ENCODE measurements at regions not wholly inside any gene's neighbourhood (a gene's known extent, or its start where the extent isn't known, plus 50 kb on each side); places are given as distances from the start of the nearest gene placed in this dataset.

DNA sequence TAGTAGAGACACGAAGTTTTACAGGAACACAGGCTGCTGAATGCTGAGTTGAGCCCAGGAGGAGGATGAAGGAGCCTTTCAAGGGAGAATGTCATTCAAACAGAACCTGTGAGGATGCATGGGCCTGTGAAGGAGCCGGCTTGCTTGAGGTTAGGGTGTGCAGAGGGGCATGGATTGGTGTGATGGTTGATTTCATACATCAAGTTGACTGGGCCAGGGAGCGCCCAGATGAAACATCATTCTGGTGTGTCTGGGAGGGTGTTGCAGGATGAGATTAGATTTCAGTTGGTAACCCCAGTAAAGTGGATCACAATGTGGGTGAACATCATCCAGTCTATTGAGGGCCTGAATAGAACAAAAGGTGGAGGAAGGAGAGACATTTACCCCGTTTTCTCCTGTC, 243.6 kb downstream of the EDEM1 start:
- no peak for TF ChIP-seq CSDC2 (CRISPR knock-in tag; IDR thresholded peaks at IDR 0.05)
- no peak for TF ChIP-seq CREB5 (CRISPR knock-in tag; IDR thresholded peaks at IDR 0.05; ENCODE audit: low read depth)
- TF ChIP-seq ZFP3 (CRISPR knock-in tag; IDR thresholded peaks at IDR 0.05), result no peak
- TF ChIP-seq ZFP30 (CRISPR knock-in tag; IDR thresholded peaks at IDR 0.05), result no peak
- no peak for TF ChIP-seq ISL1 (CRISPR knock-in tag; IDR thresholded peaks at IDR 0.05)
- no peak for TF ChIP-seq POU6F1 (CRISPR knock-in tag; IDR thresholded peaks at IDR 0.05; ENCODE audit: borderline replicate concordance, low read depth)
- no peak for TF ChIP-seq ZNF565 (CRISPR knock-in tag; conservative IDR thresholded peaks at IDR 0.05; ENCODE audit: low read depth)
- TF ChIP-seq RARB (CRISPR knock-in tag; IDR thresholded peaks at IDR 0.05), result no peak
- TF ChIP-seq OSR1 (CRISPR knock-in tag; IDR thresholded peaks at IDR 0.05), result no peak
- TF ChIP-seq SNAI2 (CRISPR knock-in tag; IDR thresholded peaks at IDR 0.05), result no peak
- no peak for TF ChIP-seq TSHZ2 (CRISPR knock-in tag; IDR thresholded peaks at IDR 0.05)
- TF ChIP-seq, protein P1, sequence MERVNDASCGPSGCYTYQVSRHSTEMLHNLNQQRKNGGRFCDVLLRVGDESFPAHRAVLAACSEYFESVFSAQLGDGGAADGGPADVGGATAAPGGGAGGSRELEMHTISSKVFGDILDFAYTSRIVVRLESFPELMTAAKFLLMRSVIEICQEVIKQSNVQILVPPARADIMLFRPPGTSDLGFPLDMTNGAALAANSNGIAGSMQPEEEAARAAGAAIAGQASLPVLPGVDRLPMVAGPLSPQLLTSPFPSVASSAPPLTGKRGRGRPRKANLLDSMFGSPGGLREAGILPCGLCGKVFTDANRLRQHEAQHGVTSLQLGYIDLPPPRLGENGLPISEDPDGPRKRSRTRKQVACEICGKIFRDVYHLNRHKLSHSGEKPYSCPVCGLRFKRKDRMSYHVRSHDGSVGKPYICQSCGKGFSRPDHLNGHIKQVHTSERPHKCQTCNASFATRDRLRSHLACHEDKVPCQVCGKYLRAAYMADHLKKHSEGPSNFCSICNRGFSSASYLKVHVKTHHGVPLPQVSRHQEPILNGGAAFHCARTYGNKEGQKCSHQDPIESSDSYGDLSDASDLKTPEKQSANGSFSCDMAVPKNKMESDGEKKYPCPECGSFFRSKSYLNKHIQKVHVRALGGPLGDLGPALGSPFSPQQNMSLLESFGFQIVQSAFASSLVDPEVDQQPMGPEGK (CRISPR knock-in tag; IDR thresholded peaks at IDR 0.05; ENCODE audit: borderline replicate concordance), result no peak
- TF ChIP-seq ZC3H10 (CRISPR knock-in tag; IDR thresholded peaks at IDR 0.05), result no peak
- no peak for TF ChIP-seq GLIS3 (CRISPR knock-in tag; IDR thresholded peaks at IDR 0.05)
- no peak for TF ChIP-seq ESRRG (CRISPR knock-in tag; IDR thresholded peaks at IDR 0.05)
- TF ChIP-seq TCF4 (CRISPR knock-in tag; IDR thresholded peaks at IDR 0.05; ENCODE audit: borderline replicate concordance), result no peak
- TF ChIP-seq BACH2 (CRISPR knock-in tag; IDR thresholded peaks at IDR 0.05; ENCODE audit: borderline replicate concordance), result no peak
- no peak for ATAC-seq

- no peak for TF ChIP-seq ESRRG (CRISPR knock-in tag; IDR thresholded peaks at IDR 0.05)
- TF ChIP-seq ZFP3 (CRISPR knock-in tag; IDR thresholded peaks at IDR 0.05), result no peak
- TF ChIP-seq RARB (CRISPR knock-in tag; IDR thresholded peaks at IDR 0.05), result no peak
- TF ChIP-seq ZNF8 (CRISPR knock-in tag; IDR thresholded peaks at IDR 0.05), result no peak
- TF ChIP-seq ZFP30 (CRISPR knock-in tag; IDR thresholded peaks at IDR 0.05), result no peak
- TF ChIP-seq, protein P2, sequence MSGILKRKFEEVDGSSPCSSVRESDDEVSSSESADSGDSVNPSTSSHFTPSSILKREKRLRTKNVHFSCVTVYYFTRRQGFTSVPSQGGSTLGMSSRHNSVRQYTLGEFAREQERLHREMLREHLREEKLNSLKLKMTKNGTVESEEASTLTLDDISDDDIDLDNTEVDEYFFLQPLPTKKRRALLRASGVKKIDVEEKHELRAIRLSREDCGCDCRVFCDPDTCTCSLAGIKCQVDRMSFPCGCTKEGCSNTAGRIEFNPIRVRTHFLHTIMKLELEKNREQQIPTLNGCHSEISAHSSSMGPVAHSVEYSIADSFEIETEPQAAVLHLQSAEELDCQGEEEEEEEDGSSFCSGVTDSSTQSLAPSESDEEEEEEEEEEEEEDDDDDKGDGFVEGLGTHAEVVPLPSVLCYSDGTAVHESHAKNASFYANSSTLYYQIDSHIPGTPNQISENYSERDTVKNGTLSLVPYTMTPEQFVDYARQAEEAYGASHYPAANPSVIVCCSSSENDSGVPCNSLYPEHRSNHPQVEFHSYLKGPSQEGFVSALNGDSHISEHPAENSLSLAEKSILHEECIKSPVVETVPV (CRISPR knock-in tag; IDR thresholded peaks at IDR 0.05), result no peak
- TF ChIP-seq ZNF70 (CRISPR knock-in tag; IDR thresholded peaks at IDR 0.05), result no peak
- no peak for TF ChIP-seq TOX (CRISPR knock-in tag; IDR thresholded peaks at IDR 0.05; ENCODE audit: borderline replicate concordance)
- TF ChIP-seq PPARA (CRISPR knock-in tag; IDR thresholded peaks at IDR 0.05; ENCODE audit: borderline replicate concordance), result no peak
- TF ChIP-seq ISL1 (CRISPR knock-in tag; IDR thresholded peaks at IDR 0.05), result no peak
- no peak for TF ChIP-seq SNAI2 (CRISPR knock-in tag; IDR thresholded peaks at IDR 0.05)
- no peak for TF ChIP-seq TSHZ2 (CRISPR knock-in tag; IDR thresholded peaks at IDR 0.05)
- no peak for TF ChIP-seq POU6F1 (CRISPR knock-in tag; IDR thresholded peaks at IDR 0.05; ENCODE audit: borderline replicate concordance, low read depth)
- no peak for TF ChIP-seq CREB5 (CRISPR knock-in tag; IDR thresholded peaks at IDR 0.05; ENCODE audit: low read depth)
Measured at GRCh38 chr3:5431811-5432378, 244.4 kb downstream of the EDEM1 start.

More at GRCh38 chr3:5431811-5432378, 244.4 kb downstream of the EDEM1 start:
- no peak for ATAC-seq
